Subcutaneous abdominal adipose tissue (tissue), 5 donors: ENCODE measurements at regions not wholly inside any gene's neighbourhood (a gene's known extent, or its start where the extent isn't known, plus 50 kb on each side); places are given as distances from the start of the nearest gene placed in this dataset.

ENCODE experiments used
- H3K27ac ChIP-seq: one replicate; pipeline ENCODE4 v1.7.0; 2013; ENCODE audit warnings: low read depth, mild to moderate bottlenecking, inconsistent platforms, low read length, moderate library complexity
- H3K27me3 ChIP-seq, 5 donors: one replicate each; pipeline ENCODE4 v1.7.0; 2013; ENCODE audit warnings: low read length in 5 of 5, inconsistent platforms in 1 of 5; ENCODE audit not compliant: control insufficient read depth in 5 of 5, insufficient read depth in 4 of 5
- H3K36me3 ChIP-seq, 5 donors: one replicate each; pipeline ENCODE4 v1.7.0; 2013; ENCODE audit warnings: low read length in 5 of 5; ENCODE audit not compliant: control insufficient read depth in 5 of 5, insufficient read depth in 5 of 5
- H3K4me1 ChIP-seq, 5 donors: one replicate each; pipeline ENCODE4 v1.7.0; 2013; ENCODE audit warnings: low read length in 5 of 5, mild to moderate bottlenecking in 3 of 5, moderate library complexity in 1 of 5; ENCODE audit not compliant: control insufficient read depth in 5 of 5, insufficient read depth in 5 of 5
- H3K4me3 ChIP-seq, 5 donors: one replicate each; pipeline ENCODE4 v1.7.0; 2013; ENCODE audit warnings: low read length in 5 of 5, low read depth in 1 of 5
- H3K9ac ChIP-seq, 5 donors: one replicate each; pipeline ENCODE4 v1.7.0; 2013; ENCODE audit warnings: low read length in 5 of 5, mild to moderate bottlenecking in 4 of 5, moderate library complexity in 3 of 5
- H3K9me3 ChIP-seq, 5 donors: one replicate each; pipeline ENCODE4 v1.7.0; 2013; ENCODE audit warnings: low read length in 5 of 5; ENCODE audit not compliant: control insufficient read depth in 5 of 5
- donor health status: healthy.
- donor health status: healthy.
- donor health status: healthy.
- donor health status: healthy.
- donor health status: healthy.

- Histone ChIP-seq H3K27ac (no peak overlapping the region), H3K4me1 (no peaks in the 10 kb centered on the region), H3K27me3 (no peaks in the 10 kb centered on the region), H3K4me3 (no peak overlapping the region), H3K9me3 (no peaks in the 10 kb centered on the region), H3K9ac (no peak overlapping the region), H3K36me3 (no peaks in the 10 kb centered on the region)
Measured at GRCh38 chr6:144993870-144994269, 708.7 kb downstream of the UTRN start.

DNA sequence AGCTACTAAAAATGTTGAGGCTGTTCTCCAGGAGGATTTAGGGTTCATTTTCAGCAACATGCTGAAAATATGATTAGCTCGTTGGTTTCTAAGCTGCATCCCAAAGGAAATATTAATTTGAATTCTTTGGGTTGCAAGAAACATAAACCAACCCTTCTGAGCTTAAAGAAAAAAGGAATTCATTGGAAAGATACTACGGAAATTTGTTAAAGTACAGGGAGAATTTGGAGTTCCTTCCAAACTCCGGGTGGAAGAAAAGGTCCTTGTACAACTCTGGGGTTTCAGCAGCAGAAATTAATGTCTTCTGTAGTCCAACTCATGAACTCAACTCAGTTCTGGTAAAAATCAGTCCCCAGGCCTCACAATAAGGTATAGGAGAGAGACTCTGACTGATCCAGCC lies 712.9 kb downstream of the UTRN start:
- no peaks in the 10 kb centered on the region for H3K9me3 ChIP-seq
- no peak overlapping the region for H3K4me3 ChIP-seq
- H3K27me3 ChIP-seq: no peaks in the 10 kb centered on the region
- H3K27ac ChIP-seq: no peak overlapping the region
- no peaks in the 10 kb centered on the region for H3K4me1 ChIP-seq
- H3K36me3 ChIP-seq: no peaks in the 10 kb centered on the region
- H3K9ac ChIP-seq: no peak overlapping the region

DNA sequence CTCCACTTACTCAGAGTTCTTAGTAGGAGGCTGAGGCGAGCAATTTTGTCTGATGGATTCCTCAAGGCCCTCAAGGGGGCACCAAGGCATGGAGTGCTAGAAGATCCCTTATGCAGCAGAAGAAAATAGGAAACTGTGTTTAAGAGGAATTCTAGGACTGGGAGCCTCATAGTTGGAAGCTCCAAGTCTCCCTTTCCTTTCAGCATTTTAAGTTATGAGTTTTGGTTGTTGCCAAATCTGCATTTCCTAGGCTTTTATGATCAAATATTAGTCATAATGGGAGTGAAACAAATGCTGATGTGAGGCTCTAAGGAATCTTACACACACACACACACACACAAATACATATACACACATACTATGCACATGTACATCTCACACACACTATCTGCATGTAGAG lies 714.0 kb downstream of the UTRN start:
- Histone ChIP-seq H3K9me3 (no peaks in the 10 kb centered on the region), H3K4me1 (no peaks in the 10 kb centered on the region), H3K4me3 (no peak overlapping the region), H3K36me3 (no peaks in the 10 kb centered on the region), H3K27ac (no peak overlapping the region), H3K9ac (no peak overlapping the region), H3K27me3 (no peaks in the 10 kb centered on the region)

DNA sequence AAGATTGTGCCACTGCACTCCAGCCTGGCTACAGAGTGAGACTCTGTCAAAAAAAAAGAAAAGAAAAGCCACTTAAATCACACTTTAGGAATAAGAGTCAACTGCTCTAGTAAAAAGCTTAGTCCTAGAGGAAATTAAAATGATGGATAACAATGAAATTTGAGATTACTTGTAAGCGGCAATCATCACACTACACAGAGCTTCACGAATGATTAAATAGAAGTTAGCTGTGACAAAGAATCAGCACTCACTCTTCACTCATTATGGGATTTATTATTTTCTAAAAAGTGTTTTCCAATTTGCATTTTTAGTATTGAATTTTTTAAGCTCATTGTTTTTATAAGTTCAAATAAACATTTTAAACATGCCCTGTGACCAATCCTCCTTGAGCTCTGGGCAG lies 718.0 kb downstream of the UTRN start:
- Histone ChIP-seq H3K4me1 (no peaks in the 10 kb centered on the region), H3K36me3 (no peaks in the 10 kb centered on the region), H3K9me3 (no peaks in the 10 kb centered on the region), H3K4me3 (no peak overlapping the region), H3K27ac (no peak overlapping the region), H3K9ac (no peak overlapping the region), H3K27me3 (no peaks in the 10 kb centered on the region)

DNA sequence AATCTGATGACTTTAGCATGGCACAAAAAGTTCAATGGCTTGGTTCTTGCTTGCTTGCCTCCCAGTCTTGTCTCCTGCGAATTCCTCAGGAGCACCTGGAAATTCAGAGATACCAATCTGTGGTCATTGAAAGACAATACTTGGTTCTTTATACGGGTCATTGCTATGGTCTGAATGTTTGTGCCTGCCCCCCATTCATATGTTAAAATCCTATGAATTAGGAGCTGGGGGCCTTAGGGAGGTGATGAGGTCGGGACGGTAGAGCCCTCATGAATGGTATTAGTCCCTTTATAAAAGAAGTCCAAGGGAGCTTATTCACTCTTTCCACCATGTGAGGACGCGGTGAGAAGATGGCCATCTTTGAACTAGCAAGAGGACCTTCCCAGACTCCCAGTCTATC lies 721.8 kb downstream of the UTRN start:
- Histone ChIP-seq H3K27me3 (no peaks in the 10 kb centered on the region), H3K36me3 (no peaks in the 10 kb centered on the region), H3K9ac (no peak overlapping the region), H3K4me3 (no peak overlapping the region), H3K27ac (no peak overlapping the region), H3K9me3 (no peaks in the 10 kb centered on the region), H3K4me1 (no peaks in the 10 kb centered on the region)

DNA sequence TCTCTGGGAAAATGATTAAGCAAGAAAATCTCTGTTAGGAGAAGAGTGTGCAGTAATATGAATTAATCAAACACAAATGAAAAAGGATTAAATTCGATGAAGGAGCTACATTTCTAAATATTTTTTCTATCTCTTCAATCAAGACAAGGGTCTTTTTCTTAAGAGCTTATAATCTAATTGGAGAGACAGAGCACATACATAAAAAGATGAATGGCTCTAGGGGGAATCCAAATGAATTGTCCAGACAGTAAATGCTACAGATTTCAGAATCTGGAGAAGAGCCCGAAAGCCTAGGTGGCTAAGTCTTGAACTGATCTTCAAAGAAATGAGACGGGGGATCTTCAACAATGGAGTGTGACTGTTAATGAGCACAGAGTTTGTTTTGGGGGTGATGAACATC lies 723.6 kb downstream of the UTRN start:
- Histone ChIP-seq H3K27ac (no peak overlapping the region), H3K9me3 (no peaks in the 10 kb centered on the region), H3K4me3 (no peak overlapping the region), H3K36me3 (no peaks in the 10 kb centered on the region), H3K27me3 (no peaks in the 10 kb centered on the region), H3K9ac (no peak overlapping the region), H3K4me1 (no peaks in the 10 kb centered on the region)

GRCh38 chr6:145009711-145010110 lies 724.6 kb downstream of the UTRN start:
- Histone ChIP-seq H3K9ac (no peak overlapping the region), H3K9me3 (no peaks in the 10 kb centered on the region), H3K4me3 (no peak overlapping the region), H3K4me1 (no peaks in the 10 kb centered on the region), H3K27me3 (no peaks in the 10 kb centered on the region), H3K27ac (no peak overlapping the region), H3K36me3 (no peaks in the 10 kb centered on the region)

DNA sequence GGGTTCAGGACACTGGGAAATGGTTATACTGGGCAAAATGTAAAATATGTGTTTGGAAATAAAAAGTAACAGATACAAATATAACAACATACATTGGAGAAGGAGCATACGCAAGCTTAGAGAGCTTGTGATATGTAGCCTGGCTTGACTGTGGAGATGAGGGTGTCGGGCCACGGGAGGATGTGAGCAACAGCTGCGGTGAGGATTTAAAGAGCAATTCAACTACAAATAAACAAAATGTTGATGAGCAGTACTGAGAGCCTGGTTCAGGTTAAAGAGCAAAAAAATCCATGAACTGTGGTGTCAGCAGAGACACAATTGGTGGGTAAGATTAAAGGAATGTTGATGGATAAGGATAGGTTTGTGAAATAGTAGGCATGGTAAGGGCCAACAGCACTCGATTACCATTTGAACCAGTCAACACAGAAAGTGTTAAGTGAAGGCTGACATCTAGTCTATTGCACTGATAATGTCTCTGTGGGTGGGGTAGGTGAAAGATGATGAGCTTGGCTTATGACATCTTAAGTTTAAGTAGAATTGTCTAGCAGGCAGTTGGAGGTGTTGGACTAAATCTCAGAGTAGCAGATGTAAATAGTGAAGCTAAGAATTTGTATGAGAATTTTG lies 723.2 kb downstream of the EPM2A start:
- Histone ChIP-seq H3K4me3 (no peak overlapping the region), H3K27ac (no peak overlapping the region), H3K27me3 (no peaks in the 10 kb centered on the region), H3K9ac (no peak overlapping the region), H3K4me1 (no peaks in the 10 kb centered on the region), H3K36me3 (no peaks in the 10 kb centered on the region), H3K9me3 (no peaks in the 10 kb centered on the region)

DNA sequence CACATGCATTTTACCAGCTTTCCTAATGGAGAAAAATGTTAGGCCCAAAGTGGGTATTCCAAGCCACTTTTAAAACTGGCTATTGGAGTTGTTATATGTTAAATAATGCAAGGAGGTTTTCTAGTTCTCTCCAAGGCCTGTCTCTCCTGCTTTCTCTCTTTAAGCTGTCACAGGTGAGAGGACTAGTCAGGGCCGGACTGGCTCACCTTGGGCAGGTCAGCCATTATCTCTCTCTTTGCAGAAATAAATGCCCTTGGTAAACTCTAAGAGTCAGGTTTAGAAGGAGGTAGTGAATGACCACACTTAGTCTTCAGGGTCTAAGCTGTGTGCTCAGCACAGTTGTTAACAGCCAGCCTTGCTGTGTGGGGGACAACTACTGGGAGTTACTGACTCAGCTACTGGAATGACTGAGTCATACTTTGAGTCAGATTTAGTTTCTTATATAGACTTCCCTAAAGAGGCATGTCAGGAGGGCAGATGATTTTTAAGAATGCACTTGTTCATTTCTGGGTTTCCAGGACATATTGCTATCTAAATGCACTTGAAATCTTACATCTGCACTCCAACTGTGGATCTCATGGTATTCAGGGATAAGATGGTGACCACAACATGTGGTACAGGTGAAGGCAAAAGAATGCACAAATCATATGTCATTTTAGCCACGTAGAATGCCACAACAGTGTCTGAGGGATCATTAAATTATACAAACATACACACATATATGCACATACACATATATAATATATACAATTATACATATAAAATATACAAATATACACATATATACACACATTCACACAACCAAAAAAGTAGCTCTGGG lies 719.4 kb downstream of the EPM2A start:
- Histone ChIP-seq H3K9ac (no peak overlapping the region), H3K27me3 (no peaks in the 10 kb centered on the region), H3K4me3 (no peak overlapping the region), H3K4me1 (no peaks in the 10 kb centered on the region), H3K27ac (no peak overlapping the region), H3K9me3 (no peaks in the 10 kb centered on the region), H3K36me3 (no peaks in the 10 kb centered on the region)

- Histone ChIP-seq H3K9ac (no peak overlapping the region), H3K4me1 (no peaks in the 10 kb centered on the region)
Measured at GRCh38 chr6:145017051-145017450, 718.3 kb downstream of the EPM2A start.

More at GRCh38 chr6:145017051-145017450, 718.3 kb downstream of the EPM2A start:
- Histone ChIP-seq H3K9me3 (no peaks in the 10 kb centered on the region), H3K27me3 (no peaks in the 10 kb centered on the region), H3K36me3 (no peaks in the 10 kb centered on the region), H3K4me3 (no peak overlapping the region), H3K27ac (no peak overlapping the region)
